GM12878 (cell line): ENCODE measurements at regions not wholly inside any gene's neighbourhood (a gene's known extent, or its start where the extent isn't known, plus 50 kb on each side); places are given as distances from the start of the nearest gene placed in this dataset.

Experiments
- ATAC-seq: fragments of 200-7000 bp; cut with Tn5 transposase; 3 replicates; pipeline ENCODE4 v1.9.1; 2020; ENCODE audit warnings: mild to moderate bottlenecking, moderate library complexity
- BruUV-seq: library from RNA; stranded (reverse); fragments of 400-500 nt; replicated peaks from 2 replicates; lab custom pipeline; 2021; lab: Mats Ljungman, UMichigan
- CTCF ChIA-PET: fragments of 300-600 bp; sonication (Branson Sonifier 250); formaldehyde crosslinking; extraction: SDS; loops from one replicate; lab custom pipeline; 2021; ENCODE audit warnings: inconsistent platforms; lab: Yijun Ruan, JAX
- POLR2A ChIA-PET: fragments of 350-600 bp; formaldehyde crosslinking; extraction: SDS; loops from one replicate; lab custom pipeline; 2021; ENCODE audit warnings: inconsistent platforms; lab: Charles Lee
- RAD21 ChIA-PET: fragments of 300-600 bp; sonication (Branson Sonifier 250); formaldehyde crosslinking; loops from one replicate; lab custom pipeline; 2023; ENCODE audit warnings: antibody characterized with exemption; ENCODE audit not compliant: unreplicated experiment; lab: Charles Lee
- SMC1A ChIA-PET: fragments of 300-600 bp; sonication (Branson Sonifier 250); formaldehyde crosslinking; loops from one replicate; lab custom pipeline; 2023; ENCODE audit not compliant: unreplicated experiment, uncharacterized antibody; lab: Charles Lee
- DNase-seq: peaks from one replicate; pipeline ENCODE4 v3.0.0-alpha.2; 2011; ENCODE audit warnings: low read depth, low spot score
- FAIRE-seq: peaks from 3 replicates; lab custom pipeline; 2011; peaks lifted over from hg19 to GRCh38; lab: Jason Lieb, UNC
- H2AFZ ChIP-seq: 2 replicates; pipeline ENCODE4 v1.6.0; 2011; ENCODE audit warnings: low read depth, low read length, control low read depth; ENCODE audit not compliant: control insufficient read depth
- H3K27ac ChIP-seq: 2 replicates; pipeline ENCODE4 v1.5.1; 2011; ENCODE audit warnings: control low read depth; ENCODE audit not compliant: control insufficient read depth, insufficient read depth
- H3K27me3 ChIP-seq, 2 experiments: replicated peaks in 1 of 2; 2 replicates each; pipeline versions ENCODE4 v1.6.0 to v1.6.1; 2011; ENCODE audit warnings: low read length in 1 of 2; ENCODE audit not compliant: control insufficient read depth in 2 of 2, insufficient read depth in 2 of 2
- H3K36me3 ChIP-seq, 2 experiments: 2 replicates each; pipeline ENCODE4 v1.5.1; 2011; ENCODE audit warnings: low read length in 1 of 2; ENCODE audit not compliant: control insufficient read depth in 2 of 2, insufficient read depth in 2 of 2
- H3K4me1 ChIP-seq: 2 replicates; pipeline ENCODE4 v1.6.1; 2011; ENCODE audit warnings: mild to moderate bottlenecking, low read length, moderate library complexity, mixed read lengths; ENCODE audit not compliant: control insufficient read depth, insufficient read depth
- H3K4me2 ChIP-seq: 2 replicates; pipeline ENCODE4 v1.6.0; 2011; ENCODE audit warnings: control low read depth; ENCODE audit not compliant: control insufficient read depth, insufficient read depth
- H3K4me3 ChIP-seq: fragments of 200-600 bp; sonication (generic); 2 replicates; pipeline ENCODE4 v1.5.1; 2016
- H3K79me2 ChIP-seq: 2 replicates; pipeline ENCODE4 v1.6.0; 2011; ENCODE audit warnings: low read length; ENCODE audit not compliant: control insufficient read depth, insufficient read depth
- H3K9ac ChIP-seq: 2 replicates; pipeline ENCODE4 v1.8.0; 2011; ENCODE audit warnings: low read length, control low read depth, mixed read lengths; ENCODE audit not compliant: control insufficient read depth, insufficient read depth
- H3K9me3 ChIP-seq: replicated peaks from 3 replicates; pipeline ENCODE4 v1.5.1; 2011; ENCODE audit warnings: mild to moderate bottlenecking, low read length; ENCODE audit not compliant: control insufficient read depth, insufficient read depth
- H4K20me1 ChIP-seq: 2 replicates; pipeline ENCODE4 v1.6.0; 2011; ENCODE audit not compliant: control insufficient read depth, insufficient read depth
- EGR1 ChIP-seq, 2 experiments: IDR thresholded peaks; 1 replicate in 1 of 2; 2 replicates in 1 of 2; pipeline ENCODE4 v1.6.1; 2011 to 2012; ENCODE audit warnings: low read depth in 2 of 2, low read length in 2 of 2, borderline replicate concordance in 1 of 2, mild to moderate bottlenecking in 1 of 2, moderate library complexity in 1 of 2
- FOXM1 ChIP-seq: IDR thresholded peaks from 2 replicates; pipeline ENCODE4 v1.6.1; 2012; ENCODE audit warnings: low read depth, mild to moderate bottlenecking, inconsistent platforms, low read length, moderate library complexity
- GABPA ChIP-seq: IDR thresholded peaks from 2 replicates; pipeline ENCODE4 v1.6.1; 2014; ENCODE audit warnings: antibody characterized with exemption, low read depth, mild to moderate bottlenecking, inconsistent platforms
- POLR2AphosphoS5 ChIP-seq: IDR thresholded peaks from 2 replicates; pipeline ENCODE4 v1.6.1; 2011; ENCODE audit warnings: mild to moderate bottlenecking, low read length, inconsistent platforms
- POU2F2 ChIP-seq: IDR thresholded peaks from 3 replicates; pipeline ENCODE4 v1.6.1; 2011; ENCODE audit warnings: low read depth, mild to moderate bottlenecking, low read length, borderline replicate concordance
- RELA ChIP-seq: fragments of 450-650 bp; IDR thresholded peaks from 2 replicates; pipeline ENCODE4 v1.8.0; 2014; ENCODE audit warnings: borderline replicate concordance; ENCODE audit not compliant: partially characterized antibody
- TAF1 ChIP-seq: IDR thresholded peaks from 2 replicates; pipeline ENCODE4 v1.6.1; 2011; ENCODE audit warnings: mild to moderate bottlenecking, low read depth, low read length, borderline replicate concordance
- USF2 ChIP-seq: IDR thresholded peaks from 2 replicates; pipeline ENCODE4 v1.6.1; 2011; ENCODE audit warnings: low read depth, low read length, improper control_type of control experiment, borderline replicate concordance
- ZNF217 ChIP-seq: fragments of 450-650 bp; IDR thresholded peaks from 2 replicates; pipeline ENCODE4 v1.6.1; 2017; ENCODE audit warnings: antibody characterized with exemption, mild to moderate bottlenecking
- WGBS: methylation state at CpG from one replicate; pipeline ENCODE4 v1.1.6; 2016; ENCODE audit warnings: low lambda C conversion rate; ENCODE audit not compliant: insufficient replicate concordance, insufficient coverage; ENCODE audit errors: missing lambda C conversion rate; 5-methylcytosine and 5-hydroxymethylcytosine counted together
- in situ Hi-C: fragments of 300-500 bp; cut with MboI; formaldehyde crosslinking; loops from 9 replicates; pipeline ENCODE4 v1.14.3; 2018; ENCODE audit warnings: mixed read lengths
- intact Hi-C: fragments of 100-400 bp; cut with micrococcal nuclease; formaldehyde crosslinking; loops from one replicate; pipeline ENCODE4 v1.14.2; 2022; ENCODE audit not compliant: unreplicated experiment
- TF ChIP-seq, protein P1 (sequence below): fragments of 450-650 bp; IDR thresholded peaks from 2 replicates; pipeline ENCODE4 v1.6.1; 2017; ENCODE audit warnings: mild to moderate bottlenecking, moderate library complexity
- TF ChIP-seq, protein P2 (sequence below): IDR thresholded peaks from 2 replicates; pipeline ENCODE4 v1.6.1; 2011; ENCODE audit warnings: mild to moderate bottlenecking, low read depth, low read length, moderate library complexity; ENCODE audit not compliant: insufficient replicate concordance

- H3K79me2 ChIP-seq = no peaks in the 10 kb centered on the region
- no peak overlapping the region for H2AFZ ChIP-seq
- ChIA-PET SMC1A (no interaction called here), RAD21 (no interaction called here), POLR2A (no interaction called here), CTCF (no interaction called here)
- H3K4me2 ChIP-seq = no peak overlapping the region
- H3K27me3 ChIP-seq = no peaks in the 10 kb centered on the region
- DNase-seq (no peak), ATAC-seq (no peak), FAIRE-seq (no peak)
- intact Hi-C loops (no loop called here), in situ Hi-C loops (no loop called here)
- WGBS = 31% methylated on average over 3 of the region's 3 CpGs
- no peak overlapping the region for H3K4me3 ChIP-seq
- TF ChIP-seq TAF1 = no peak
- no peak for TF ChIP-seq FOXM1
- TF ChIP-seq, protein P1, sequence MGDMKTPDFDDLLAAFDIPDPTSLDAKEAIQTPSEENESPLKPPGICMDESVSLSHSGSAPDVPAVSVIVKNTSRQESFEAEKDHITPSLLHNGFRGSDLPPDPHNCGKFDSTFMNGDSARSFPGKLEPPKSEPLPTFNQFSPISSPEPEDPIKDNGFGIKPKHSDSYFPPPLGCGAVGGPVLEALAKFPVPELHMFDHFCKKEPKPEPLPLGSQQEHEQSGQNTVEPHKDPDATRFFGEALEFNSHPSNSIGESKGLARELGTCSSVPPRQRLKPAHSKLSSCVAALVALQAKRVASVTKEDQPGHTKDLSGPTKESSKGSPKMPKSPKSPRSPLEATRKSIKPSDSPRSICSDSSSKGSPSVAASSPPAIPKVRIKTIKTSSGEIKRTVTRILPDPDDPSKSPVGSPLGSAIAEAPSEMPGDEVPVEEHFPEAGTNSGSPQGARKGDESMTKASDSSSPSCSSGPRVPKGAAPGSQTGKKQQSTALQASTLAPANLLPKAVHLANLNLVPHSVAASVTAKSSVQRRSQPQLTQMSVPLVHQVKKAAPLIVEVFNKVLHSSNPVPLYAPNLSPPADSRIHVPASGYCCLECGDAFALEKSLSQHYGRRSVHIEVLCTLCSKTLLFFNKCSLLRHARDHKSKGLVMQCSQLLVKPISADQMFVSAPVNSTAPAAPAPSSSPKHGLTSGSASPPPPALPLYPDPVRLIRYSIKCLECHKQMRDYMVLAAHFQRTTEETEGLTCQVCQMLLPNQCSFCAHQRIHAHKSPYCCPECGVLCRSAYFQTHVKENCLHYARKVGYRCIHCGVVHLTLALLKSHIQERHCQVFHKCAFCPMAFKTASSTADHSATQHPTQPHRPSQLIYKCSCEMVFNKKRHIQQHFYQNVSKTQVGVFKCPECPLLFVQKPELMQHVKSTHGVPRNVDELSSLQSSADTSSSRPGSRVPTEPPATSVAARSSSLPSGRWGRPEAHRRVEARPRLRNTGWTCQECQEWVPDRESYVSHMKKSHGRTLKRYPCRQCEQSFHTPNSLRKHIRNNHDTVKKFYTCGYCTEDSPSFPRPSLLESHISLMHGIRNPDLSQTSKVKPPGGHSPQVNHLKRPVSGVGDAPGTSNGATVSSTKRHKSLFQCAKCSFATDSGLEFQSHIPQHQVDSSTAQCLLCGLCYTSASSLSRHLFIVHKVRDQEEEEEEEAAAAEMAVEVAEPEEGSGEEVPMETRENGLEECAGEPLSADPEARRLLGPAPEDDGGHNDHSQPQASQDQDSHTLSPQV = no peak
- TF ChIP-seq ZNF217 = no peak
- TF ChIP-seq RELA = no peak
- no peak for TF ChIP-seq POU2F2
- TF ChIP-seq EGR1 (IDR thresholded peaks at IDR 0.05; ENCODE audit: borderline replicate concordance in 1 of 2, low read depth in 2 of 2, low read length in 2 of 2) = no peak
- TF ChIP-seq GABPA = no peak
- TF ChIP-seq POLR2AphosphoS5 = no peak
- TF ChIP-seq USF2 = no peak
- TF ChIP-seq, protein P2, sequence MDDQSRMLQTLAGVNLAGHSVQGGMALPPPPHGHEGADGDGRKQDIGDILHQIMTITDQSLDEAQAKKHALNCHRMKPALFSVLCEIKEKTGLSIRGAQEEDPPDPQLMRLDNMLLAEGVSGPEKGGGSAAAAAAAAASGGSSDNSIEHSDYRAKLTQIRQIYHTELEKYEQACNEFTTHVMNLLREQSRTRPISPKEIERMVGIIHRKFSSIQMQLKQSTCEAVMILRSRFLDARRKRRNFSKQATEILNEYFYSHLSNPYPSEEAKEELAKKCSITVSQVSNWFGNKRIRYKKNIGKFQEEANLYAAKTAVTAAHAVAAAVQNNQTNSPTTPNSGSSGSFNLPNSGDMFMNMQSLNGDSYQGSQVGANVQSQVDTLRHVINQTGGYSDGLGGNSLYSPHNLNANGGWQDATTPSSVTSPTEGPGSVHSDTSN = no peak
- no peaks in the 10 kb centered on the region; the same call in 2 of the 3 replicates for H3K9me3 ChIP-seq
- no peaks in the 10 kb centered on the region for H4K20me1 ChIP-seq
- H3K27ac ChIP-seq = no peak overlapping the region
- H3K9ac ChIP-seq = no peak overlapping the region
- no TSS peak for BruUV-seq
- no peaks in the 10 kb centered on the region for H3K36me3 ChIP-seq
- no peaks in the 10 kb centered on the region for H3K4me1 ChIP-seq
These were observed 137.9 kb downstream of the SUDS3 start for GRCh38 chr12:118514297-118514696.
